Stomach (tissue), 4 donors: ENCODE measurements at regions not wholly inside any gene's neighbourhood (a gene's known extent, or its start where the extent isn't known, plus 50 kb on each side); places are given as distances from the start of the nearest gene placed in this dataset.

Source experiments
- POLR2A ChIP-seq, 4 donors: fragments of 450-650 bp; IDR thresholded peaks; one replicate each; pipeline ENCODE4 v1.6.1; 2016; ENCODE audit warnings: antibody characterized with exemption in 4 of 4, control low read depth in 2 of 4, mild to moderate bottlenecking in 1 of 4, moderate library complexity in 1 of 4
- POLR2AphosphoS5 ChIP-seq, 3 donors: sonication (generic); formaldehyde crosslinking; IDR thresholded peaks; one replicate each; pipeline ENCODE4 v1.6.1; 2016; ENCODE audit warnings: antibody characterized with exemption in 3 of 3

DNA sequence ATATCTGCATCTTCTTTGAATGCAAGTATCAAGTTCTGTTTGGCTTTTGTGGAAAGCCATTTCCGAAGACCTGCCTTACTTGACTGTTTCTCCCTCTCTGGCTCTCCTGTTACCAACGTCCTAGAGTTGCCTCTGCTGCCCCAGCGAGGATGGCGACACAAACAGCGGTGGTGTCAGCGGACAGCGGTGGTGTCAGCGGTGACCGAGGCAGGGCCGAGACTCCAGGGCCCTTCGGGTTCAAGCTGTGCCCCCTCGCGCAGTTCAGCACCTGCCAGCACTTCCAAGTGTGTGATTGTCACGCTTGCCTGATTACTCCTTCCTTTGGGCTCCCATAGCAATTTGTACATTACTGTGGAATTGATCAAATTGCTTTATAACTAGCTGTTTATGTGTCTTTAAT lies 336.9 kb upstream of the FAT1 start:
- no peak for TF ChIP-seq POLR2A (IDR thresholded peaks at IDR 0.05)
- no peak for TF ChIP-seq POLR2AphosphoS5 (IDR thresholded peaks at IDR 0.05)
